ENCODE measurements at regions not wholly inside any gene's neighbourhood (a gene's known extent, or its start where the extent isn't known, plus 50 kb on each side); places are given as distances from the start of the nearest gene placed in this dataset.

GRCh38 chr1:221907166-221907932 is 165.5 kb upstream of the DUSP10 start:
- DNase-seq, result no peak

GRCh38 chr1:221905802-221906201 is 163.9 kb upstream of the DUSP10 start:
- DNase-seq, result no peak

- no peak for DNase-seq
Observed at GRCh38 chr1:221904319-221904718, 162.4 kb upstream of the DUSP10 start.

- no peak for DNase-seq
Observed at GRCh38 chr1:221903594-221903993, 161.7 kb upstream of the DUSP10 start.

GRCh38 chr1:221902961-221903360 is 161.1 kb upstream of the DUSP10 start:
- no peak for DNase-seq

GRCh38 chr1:221900678-221901077 is 158.8 kb upstream of the DUSP10 start:
- DNase-seq, result no peak

- no peak for DNase-seq
Observed at GRCh38 chr1:221897321-221897721, 155.4 kb upstream of the DUSP10 start.

GRCh38 chr1:221892301-221892830 is 150.5 kb upstream of the DUSP10 start:
- no peak for DNase-seq

- no peak for DNase-seq
Observed at GRCh38 chr1:221891708-221892107, 149.8 kb upstream of the DUSP10 start.

- DNase-seq, result no peak
Observed at GRCh38 chr1:221888801-221889200, 146.9 kb upstream of the DUSP10 start.

GRCh38 chr1:221888218-221888617 is 146.3 kb upstream of the DUSP10 start:
- DNase-seq, result no peak

- no peak for DNase-seq
Observed at GRCh38 chr1:221887758-221888157, 145.9 kb upstream of the DUSP10 start.

GRCh38 chr1:221887415-221887746 is 145.5 kb upstream of the DUSP10 start:
- DNase-seq, result no peak

- DNase-seq, result peak in 2 of 14 donors; percentile 1 to 50
Observed at GRCh38 chr1:221886743-221887414, 145.0 kb upstream of the DUSP10 start.

- no peak for DNase-seq
Observed at GRCh38 chr1:221886311-221886710, 144.4 kb upstream of the DUSP10 start.

GRCh38 chr1:221884821-221885220 is 142.9 kb upstream of the DUSP10 start:
- no peak for DNase-seq

GRCh38 chr1:221881805-221882581 is 140.1 kb upstream of the DUSP10 start:
- DNase-seq, result no peak

GRCh38 chr1:221880182-221880581 is 138.3 kb upstream of the DUSP10 start:
- no peak for DNase-seq

GRCh38 chr1:221878134-221878533 is 136.2 kb upstream of the DUSP10 start:
- DNase-seq, result no peak

- DNase-seq, result no peak
Observed at GRCh38 chr1:221877311-221877710, 135.4 kb upstream of the DUSP10 start.

- DNase-seq, result no peak
Observed at GRCh38 chr1:221875004-221875330, 133.1 kb upstream of the DUSP10 start.

GRCh38 chr1:221874285-221875003 is 132.6 kb upstream of the DUSP10 start:
- DNase-seq, result no peak

- no peak for DNase-seq
Observed at GRCh38 chr1:221873673-221874072, 131.8 kb upstream of the DUSP10 start.
